Astrocyte (in vitro differentiated cells and primary cell): ENCODE measurements at regions not wholly inside any gene's neighbourhood (a gene's known extent, or its start where the extent isn't known, plus 50 kb on each side); places are given as distances from the start of the nearest gene placed in this dataset.

Experiments
- CTCF ChIP-seq: IDR thresholded peaks from 2 replicates; pipeline ENCODE4 v1.5.1; 2011; ENCODE audit warnings: low read depth, mild to moderate bottlenecking, inconsistent platforms, low read length, moderate library complexity; ENCODE audit not compliant: insufficient read depth
- EZH2 ChIP-seq: IDR thresholded peaks from 2 replicates; pipeline ENCODE4 v1.6.1; 2012; ENCODE audit warnings: mild to moderate bottlenecking, low read length, inconsistent platforms; ENCODE audit not compliant: insufficient read depth

- TF ChIP-seq CTCF (no peak), EZH2 (no peak)
These were observed 1191.0 kb upstream of the LRRTM1 start for GRCh38 chr2:81495556-81495955.
